ENCODE measurements at regions not wholly inside any gene's neighbourhood (a gene's known extent, or its start where the extent isn't known, plus 50 kb on each side); places are given as distances from the start of the nearest gene placed in this dataset.

- TF ChIP-seq, protein P1, sequence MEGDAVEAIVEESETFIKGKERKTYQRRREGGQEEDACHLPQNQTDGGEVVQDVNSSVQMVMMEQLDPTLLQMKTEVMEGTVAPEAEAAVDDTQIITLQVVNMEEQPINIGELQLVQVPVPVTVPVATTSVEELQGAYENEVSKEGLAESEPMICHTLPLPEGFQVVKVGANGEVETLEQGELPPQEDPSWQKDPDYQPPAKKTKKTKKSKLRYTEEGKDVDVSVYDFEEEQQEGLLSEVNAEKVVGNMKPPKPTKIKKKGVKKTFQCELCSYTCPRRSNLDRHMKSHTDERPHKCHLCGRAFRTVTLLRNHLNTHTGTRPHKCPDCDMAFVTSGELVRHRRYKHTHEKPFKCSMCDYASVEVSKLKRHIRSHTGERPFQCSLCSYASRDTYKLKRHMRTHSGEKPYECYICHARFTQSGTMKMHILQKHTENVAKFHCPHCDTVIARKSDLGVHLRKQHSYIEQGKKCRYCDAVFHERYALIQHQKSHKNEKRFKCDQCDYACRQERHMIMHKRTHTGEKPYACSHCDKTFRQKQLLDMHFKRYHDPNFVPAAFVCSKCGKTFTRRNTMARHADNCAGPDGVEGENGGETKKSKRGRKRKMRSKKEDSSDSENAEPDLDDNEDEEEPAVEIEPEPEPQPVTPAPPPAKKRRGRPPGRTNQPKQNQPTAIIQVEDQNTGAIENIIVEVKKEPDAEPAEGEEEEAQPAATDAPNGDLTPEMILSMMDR (IDR thresholded peaks at IDR 0.05; ENCODE audit: low read depth, low read length): no peak
- no peak for TF ChIP-seq POLR2A (IDR thresholded peaks at IDR 0.05; ENCODE audit: extremely low read depth, insufficient read length)
These were observed 69.9 kb upstream of the L3MBTL4 start for GRCh38 chr18:6484659-6485058.
